ENCODE measurements at regions not wholly inside any gene's neighbourhood (a gene's known extent, or its start where the extent isn't known, plus 50 kb on each side); places are given as distances from the start of the nearest gene placed in this dataset.

- Histone ChIP-seq H3K4me3 (no peak overlapping the region), H3K36me3 (no peaks in the 10 kb centered on the region), H3K27ac (no peak overlapping the region), H3K4me1 (no peaks in the 10 kb centered on the region), H3K27me3 (no peaks in the 10 kb centered on the region), H3K9me3 (no peaks in the 10 kb centered on the region)
- DNase-seq, result no peak
- no peak for ATAC-seq
- intact Hi-C loops (cut with DNase I), result no loop called here
- TF ChIP-seq CTCF (IDR thresholded peaks at IDR 0.05), result no peak
These were observed 49.9 kb upstream of the LMCD1 start for GRCh38 chr3:8451696-8452095.

All from upper lobe of right lung (tissue), 1 donor.